Astrocyte (in vitro differentiated cells and primary cell): ENCODE measurements at regions not wholly inside any gene's neighbourhood (a gene's known extent, or its start where the extent isn't known, plus 50 kb on each side); places are given as distances from the start of the nearest gene placed in this dataset.

Experiments used
- DNase-seq: peaks from one replicate; pipeline ENCODE4 v3.0.0-alpha.2; 2010; ENCODE audit warnings: low read depth
- FAIRE-seq: peaks from 2 replicates; lab custom pipeline; 2011; peaks lifted over from hg19 to GRCh38; lab: Jason Lieb, UNC
- H2AFZ ChIP-seq: 2 replicates; pipeline ENCODE4 v1.6.0; 2012; ENCODE audit warnings: low read depth, low read length, inconsistent platforms
- H3K27ac ChIP-seq: 2 replicates; pipeline ENCODE4 v1.5.1; 2011; ENCODE audit warnings: low read depth, low read length, inconsistent platforms
- H3K27me3 ChIP-seq: 2 replicates; pipeline ENCODE4 v1.6.0; 2011; ENCODE audit warnings: low read length, inconsistent platforms; ENCODE audit not compliant: insufficient read depth
- H3K36me3 ChIP-seq: 2 replicates; pipeline ENCODE4 v1.5.1; 2011; ENCODE audit warnings: low read length, inconsistent platforms; ENCODE audit not compliant: insufficient read depth
- H3K4me1 ChIP-seq: 2 replicates; pipeline ENCODE4 v1.5.1; 2011; ENCODE audit warnings: low read length, inconsistent platforms; ENCODE audit not compliant: insufficient read depth
- H3K4me2 ChIP-seq: 2 replicates; pipeline ENCODE4 v1.6.0; 2012; ENCODE audit warnings: low read length, inconsistent platforms
- H3K4me3 ChIP-seq: 2 replicates; pipeline ENCODE4 v1.5.1; 2011; ENCODE audit warnings: low read depth, mild to moderate bottlenecking, low read length, inconsistent platforms; ENCODE audit not compliant: insufficient read depth
- H3K79me2 ChIP-seq: 2 replicates; pipeline ENCODE4 v1.6.0; 2012; ENCODE audit warnings: mild to moderate bottlenecking, low read length, inconsistent platforms; ENCODE audit not compliant: insufficient read depth
- H3K9ac ChIP-seq: 2 replicates; pipeline ENCODE4 v1.6.0; 2012; ENCODE audit warnings: mild to moderate bottlenecking, low read length, inconsistent platforms
- H3K9me3 ChIP-seq: 2 replicates; pipeline ENCODE4 v1.5.1; 2012; ENCODE audit warnings: low read depth, mild to moderate bottlenecking, low read length, inconsistent platforms; ENCODE audit not compliant: insufficient read depth
- H4K20me1 ChIP-seq: 2 replicates; pipeline ENCODE4 v1.6.0; 2012; ENCODE audit warnings: low read length, inconsistent platforms; ENCODE audit not compliant: insufficient read depth
- H3K27ac Mint-ChIP-seq: one replicate; pipeline ENCODE4 v1.8.0; 2021; ENCODE audit warnings: mild to moderate bottlenecking, mixed read lengths; ENCODE audit not compliant: unreplicated experiment
- H3K27me3 Mint-ChIP-seq: one replicate; pipeline ENCODE4 v1.8.0; 2021; ENCODE audit warnings: low read depth, mixed read lengths; ENCODE audit not compliant: unreplicated experiment
- H3K36me3 Mint-ChIP-seq: one replicate; pipeline ENCODE4 v1.8.0; 2021; ENCODE audit warnings: low read depth, mixed read lengths; ENCODE audit not compliant: unreplicated experiment
- H3K4me1 Mint-ChIP-seq: one replicate; pipeline ENCODE4 v1.8.0; 2021; ENCODE audit warnings: low read depth, mixed read lengths; ENCODE audit not compliant: unreplicated experiment
- H3K4me3 Mint-ChIP-seq: one replicate; pipeline ENCODE4 v1.8.0; 2021; ENCODE audit warnings: mild to moderate bottlenecking, moderate library complexity, mixed read lengths; ENCODE audit not compliant: unreplicated experiment
- H3K9me3 Mint-ChIP-seq: one replicate; pipeline ENCODE4 v1.8.0; 2021; ENCODE audit warnings: mild to moderate bottlenecking, mixed read lengths; ENCODE audit not compliant: unreplicated experiment
- EZH2 ChIP-seq: IDR thresholded peaks from 2 replicates; pipeline ENCODE4 v1.6.1; 2012; ENCODE audit warnings: mild to moderate bottlenecking, low read length, inconsistent platforms; ENCODE audit not compliant: insufficient read depth
- TF ChIP-seq, protein P1 (sequence below): IDR thresholded peaks from 2 replicates; pipeline ENCODE4 v1.5.1; 2011; ENCODE audit warnings: low read depth, mild to moderate bottlenecking, inconsistent platforms, low read length, moderate library complexity; ENCODE audit not compliant: insufficient read depth

DNA sequence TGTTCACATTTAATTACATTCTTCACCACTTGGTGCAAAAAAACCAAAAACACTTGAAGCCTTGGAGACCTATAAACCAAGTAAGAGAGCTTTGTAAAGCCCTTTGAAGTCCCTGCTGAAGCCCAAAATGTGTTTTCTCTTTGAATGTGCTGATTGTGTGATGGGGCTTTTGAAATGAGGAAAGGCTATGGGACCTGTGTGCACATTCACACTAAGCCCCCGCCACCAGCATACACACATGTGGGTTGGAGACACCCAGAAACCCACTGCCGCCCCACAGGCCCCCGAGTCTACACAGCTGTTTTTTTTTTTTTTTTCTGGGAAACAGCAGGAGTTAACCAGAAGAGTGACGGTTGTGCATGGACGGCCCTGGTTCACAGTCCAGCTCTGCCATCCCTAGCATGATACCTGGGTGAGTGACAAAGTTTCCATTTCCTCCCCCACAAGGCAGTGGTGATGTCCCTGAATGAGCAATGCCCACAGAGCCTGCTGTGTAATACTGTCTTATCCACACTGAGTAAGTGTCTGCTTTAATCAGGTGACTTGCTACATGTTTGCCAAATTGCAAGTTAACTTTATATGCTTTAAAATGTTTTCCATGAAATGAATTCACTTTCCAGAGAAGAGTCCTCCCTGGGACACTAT is 154.6 kb upstream of the GDF10 start:
- H3K9ac ChIP-seq = no peak overlapping the region
- H3K4me2 ChIP-seq = no peak overlapping the region
- no peak overlapping the region for H3K4me3 ChIP-seq
- no peak for FAIRE-seq
- peaks cover 8% of the 10 kb centered on the region for H3K36me3 ChIP-seq
- peaks cover 9% of the 10 kb centered on the region for H4K20me1 ChIP-seq
- peaks cover 4% of the 10 kb centered on the region for H3K4me1 Mint-ChIP-seq
- H2AFZ ChIP-seq = no peak overlapping the region
- H3K9me3 Mint-ChIP-seq = peaks cover 5% of the 10 kb centered on the region
- no peak overlapping the region for H3K4me3 Mint-ChIP-seq
- H3K9me3 ChIP-seq = no peaks in the 10 kb centered on the region
- H3K27ac ChIP-seq = no peak overlapping the region
- H3K27ac Mint-ChIP-seq = no peak overlapping the region
- no peak for TF ChIP-seq EZH2
- TF ChIP-seq, protein P1, sequence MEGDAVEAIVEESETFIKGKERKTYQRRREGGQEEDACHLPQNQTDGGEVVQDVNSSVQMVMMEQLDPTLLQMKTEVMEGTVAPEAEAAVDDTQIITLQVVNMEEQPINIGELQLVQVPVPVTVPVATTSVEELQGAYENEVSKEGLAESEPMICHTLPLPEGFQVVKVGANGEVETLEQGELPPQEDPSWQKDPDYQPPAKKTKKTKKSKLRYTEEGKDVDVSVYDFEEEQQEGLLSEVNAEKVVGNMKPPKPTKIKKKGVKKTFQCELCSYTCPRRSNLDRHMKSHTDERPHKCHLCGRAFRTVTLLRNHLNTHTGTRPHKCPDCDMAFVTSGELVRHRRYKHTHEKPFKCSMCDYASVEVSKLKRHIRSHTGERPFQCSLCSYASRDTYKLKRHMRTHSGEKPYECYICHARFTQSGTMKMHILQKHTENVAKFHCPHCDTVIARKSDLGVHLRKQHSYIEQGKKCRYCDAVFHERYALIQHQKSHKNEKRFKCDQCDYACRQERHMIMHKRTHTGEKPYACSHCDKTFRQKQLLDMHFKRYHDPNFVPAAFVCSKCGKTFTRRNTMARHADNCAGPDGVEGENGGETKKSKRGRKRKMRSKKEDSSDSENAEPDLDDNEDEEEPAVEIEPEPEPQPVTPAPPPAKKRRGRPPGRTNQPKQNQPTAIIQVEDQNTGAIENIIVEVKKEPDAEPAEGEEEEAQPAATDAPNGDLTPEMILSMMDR = no peak
- no peak for DNase-seq
- H3K4me1 ChIP-seq = peaks cover 9% of the 10 kb centered on the region
- H3K79me2 ChIP-seq = peaks cover 38% of the 10 kb centered on the region
- peaks cover 14% of the 10 kb centered on the region for H3K36me3 Mint-ChIP-seq
- no peaks in the 10 kb centered on the region for H3K27me3 ChIP-seq
- H3K27me3 Mint-ChIP-seq = no peaks in the 10 kb centered on the region

DNA sequence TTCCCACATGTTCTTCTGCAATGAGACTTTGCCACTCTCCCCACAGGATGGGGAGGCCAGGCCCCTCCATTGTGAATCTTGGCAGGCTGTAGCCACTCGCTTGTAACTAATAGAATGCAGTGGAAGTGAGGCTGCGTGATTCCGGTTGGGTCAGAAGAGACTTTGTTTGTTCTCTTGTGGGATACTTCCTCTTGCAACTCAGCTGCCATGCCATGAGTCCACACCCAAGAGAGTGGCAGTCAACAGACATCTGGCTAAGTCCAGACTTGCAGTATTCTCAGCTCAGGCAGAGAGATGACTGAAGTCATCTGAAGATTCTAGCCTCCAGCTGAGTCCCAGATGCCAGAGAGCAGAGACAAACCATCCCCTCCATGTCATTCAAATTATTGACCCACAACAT is 153.4 kb upstream of the GDF10 start:
- FAIRE-seq (no peak), DNase-seq (no peak)
- peaks cover 17% of the 10 kb centered on the region for H3K36me3 Mint-ChIP-seq
- H3K27me3 Mint-ChIP-seq = no peaks in the 10 kb centered on the region
- no peak overlapping the region for H3K4me3 Mint-ChIP-seq
- H3K27me3 ChIP-seq = no peaks in the 10 kb centered on the region
- no peaks in the 10 kb centered on the region for H3K9me3 ChIP-seq
- H3K27ac ChIP-seq = no peak overlapping the region
- peaks cover 27% of the 10 kb centered on the region for H3K79me2 ChIP-seq
- peaks cover 4% of the 10 kb centered on the region for H3K4me1 ChIP-seq
- H3K27ac Mint-ChIP-seq = no peak overlapping the region
- H3K9ac ChIP-seq = no peak overlapping the region
- peaks cover 5% of the 10 kb centered on the region for H3K9me3 Mint-ChIP-seq
- no peak overlapping the region for H2AFZ ChIP-seq
- peaks cover 4% of the 10 kb centered on the region for H3K4me1 Mint-ChIP-seq
- TF ChIP-seq EZH2 = no peak
- TF ChIP-seq, protein P1 = no peak
- H3K4me3 ChIP-seq = no peak overlapping the region
- no peak overlapping the region for H3K4me2 ChIP-seq
- peaks cover 8% of the 10 kb centered on the region for H3K36me3 ChIP-seq
- H4K20me1 ChIP-seq = peaks cover 9% of the 10 kb centered on the region

DNA sequence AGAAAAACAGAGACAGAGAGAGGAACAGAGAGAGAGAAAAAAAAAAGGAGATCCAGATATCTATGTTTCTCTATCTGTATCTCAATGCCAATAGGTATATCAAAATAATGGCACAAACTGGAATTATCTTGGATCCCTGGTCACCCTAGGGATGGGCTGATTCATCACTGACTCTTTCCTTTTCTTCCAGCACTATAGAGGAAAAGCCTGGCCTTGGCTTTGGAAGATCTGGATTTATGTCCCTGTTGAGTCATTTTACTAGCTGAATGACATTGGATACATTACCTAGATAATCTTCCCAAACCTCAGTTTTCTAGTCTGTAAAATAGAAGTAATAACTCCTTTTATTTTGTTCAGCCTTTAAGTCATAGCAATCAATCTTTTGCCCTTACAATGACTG is 152.8 kb upstream of the GDF10 start:
- H3K27ac Mint-ChIP-seq = no peak overlapping the region
- Histone ChIP-seq H3K27ac (no peak overlapping the region), H3K4me1 (peaks cover 4% of the 10 kb centered on the region), H3K9me3 (no peaks in the 10 kb centered on the region), H3K9ac (no peak overlapping the region), H3K27me3 (no peaks in the 10 kb centered on the region), H3K4me3 (no peak overlapping the region), H4K20me1 (peaks cover 9% of the 10 kb centered on the region), H3K79me2 (peaks cover 21% of the 10 kb centered on the region), H3K36me3 (peaks cover 8% of the 10 kb centered on the region), H2AFZ (no peak overlapping the region), H3K4me2 (no peak overlapping the region)
- peaks cover 5% of the 10 kb centered on the region for H3K9me3 Mint-ChIP-seq
- DNase-seq = no peak
- peaks cover 4% of the 10 kb centered on the region for H3K4me1 Mint-ChIP-seq
- peaks cover 17% of the 10 kb centered on the region for H3K36me3 Mint-ChIP-seq
- FAIRE-seq = no peak
- H3K27me3 Mint-ChIP-seq = no peaks in the 10 kb centered on the region
- TF ChIP-seq, protein P1 = no peak
- no peak for TF ChIP-seq EZH2
- no peak overlapping the region for H3K4me3 Mint-ChIP-seq
